UCSD-AML1 (cell line): ENCODE measurements at regions not wholly inside any gene's neighbourhood (a gene's known extent, or its start where the extent isn't known, plus 50 kb on each side); places are given as distances from the start of the nearest gene placed in this dataset.
"Not testable (repeated sequence)": the region's sequence is repeated elsewhere in the genome, so short reads cannot be mapped to it uniquely, and the experiment has no call there.

ENCODE experiments used
- DNase-seq: peaks from one replicate; lab custom pipeline; 2025; ENCODE audit not compliant: unreplicated experiment; lab: John Stamatoyannopoulos, UW

GRCh38 chr19:41495589-41495988 is 52.6 kb downstream of the ERICH4 start:
- DNase-seq, result no peak

- no peak for DNase-seq
Observed at GRCh38 chr19:41499899-41500298, 56.9 kb downstream of the ERICH4 start.

DNA sequence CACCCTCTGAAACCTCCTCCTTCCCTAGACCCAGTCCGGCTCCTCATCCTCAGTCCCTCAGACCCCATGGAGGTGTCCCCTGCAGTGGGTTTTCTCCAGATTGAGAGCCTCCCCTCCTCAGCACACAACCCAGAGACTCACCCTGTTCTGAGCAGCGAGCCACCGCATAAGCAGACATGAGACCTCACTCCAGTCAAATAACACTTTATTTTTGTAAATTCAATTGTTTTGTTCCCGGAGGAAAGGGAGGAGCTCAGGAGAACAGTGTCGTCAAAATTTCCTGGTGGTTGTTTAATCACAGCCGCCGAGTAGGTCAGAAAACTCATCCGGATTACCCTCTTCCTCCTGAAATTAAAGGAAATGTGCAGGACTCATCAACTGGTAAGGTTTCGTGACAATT is 57.5 kb downstream of the ERICH4 start:
- DNase-seq, result no peak

- no peak for DNase-seq
Observed at GRCh38 chr19:41501854-41502253, 58.9 kb downstream of the ERICH4 start.

DNA sequence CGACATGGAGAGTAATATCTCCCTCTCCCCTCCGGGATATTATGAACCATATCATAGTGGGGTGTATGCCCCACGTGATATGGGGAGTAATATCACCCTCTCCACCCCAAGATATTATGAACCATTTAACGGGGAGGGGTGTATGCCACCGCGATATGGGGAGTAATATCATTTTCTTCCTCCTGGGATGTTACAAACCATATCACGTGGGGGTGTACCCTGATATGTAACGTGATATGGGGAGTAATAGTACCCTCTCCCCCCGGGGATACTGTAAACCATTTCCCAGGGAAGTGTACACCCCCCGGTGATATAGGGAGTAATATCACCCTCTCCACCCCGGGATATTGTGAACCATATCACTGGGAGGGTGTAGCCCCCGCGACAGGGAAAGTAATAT is 62.1 kb downstream of the ERICH4 start:
- no peak for DNase-seq

- DNase-seq, result no peak
Observed at GRCh38 chr19:41510484-41510883, 65.5 kb upstream of the CEACAM21 start.

- no peak for DNase-seq
Observed at GRCh38 chr19:41511628-41512027, 64.3 kb upstream of the CEACAM21 start.

- no peak for DNase-seq
Observed at GRCh38 chr19:41515015-41515652, 60.8 kb upstream of the CEACAM21 start.

- DNase-seq, result peak; percentile 52
Observed at GRCh38 chr19:41516292-41517171, 59.4 kb upstream of the CEACAM21 start.

GRCh38 chr19:41518141-41518540 is 57.8 kb upstream of the CEACAM21 start:
- DNase-seq, result no peak

DNA sequence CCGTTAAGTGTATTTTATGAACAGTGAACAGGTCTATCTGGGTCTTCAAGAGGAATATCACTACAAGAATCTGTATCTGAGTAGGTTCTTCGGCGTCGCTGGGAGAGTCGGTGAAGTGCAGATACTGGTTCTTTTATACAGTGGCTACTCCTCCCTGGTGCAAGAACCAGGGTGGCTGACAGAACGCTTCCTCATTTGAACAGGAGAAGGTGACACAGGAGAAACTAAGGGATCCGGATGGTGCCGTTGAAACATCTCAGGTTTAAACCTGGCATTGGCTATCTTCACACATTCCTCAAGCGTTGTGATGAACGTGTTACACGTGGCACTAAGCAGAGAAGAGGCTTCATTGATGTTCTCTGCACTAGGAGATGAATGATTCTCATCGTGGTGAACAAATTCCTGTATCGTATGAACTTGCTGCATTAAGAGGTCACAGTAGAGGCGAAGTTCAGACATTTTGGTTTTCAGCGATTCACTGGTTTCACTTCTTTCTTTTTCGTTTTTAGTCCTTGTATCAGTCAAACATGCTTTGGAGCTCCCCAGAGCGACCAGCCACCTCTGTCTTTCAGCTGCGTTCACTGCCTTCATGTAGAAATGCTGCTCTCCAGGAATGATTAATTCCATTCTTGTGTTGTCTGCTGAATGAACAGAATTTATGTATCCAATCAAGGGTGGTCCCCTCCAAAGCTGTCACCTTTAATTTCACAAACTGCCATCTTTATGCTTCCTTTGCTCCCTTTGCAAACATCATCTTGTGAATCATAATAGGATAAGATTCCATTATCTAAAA is 54.6 kb upstream of the CEACAM21 start:
- not testable (repeated sequence) for DNase-seq

- peak; percentile 39 for DNase-seq
Observed at GRCh38 chr19:41521931-41522555, 53.9 kb upstream of the CEACAM21 start.

DNA sequence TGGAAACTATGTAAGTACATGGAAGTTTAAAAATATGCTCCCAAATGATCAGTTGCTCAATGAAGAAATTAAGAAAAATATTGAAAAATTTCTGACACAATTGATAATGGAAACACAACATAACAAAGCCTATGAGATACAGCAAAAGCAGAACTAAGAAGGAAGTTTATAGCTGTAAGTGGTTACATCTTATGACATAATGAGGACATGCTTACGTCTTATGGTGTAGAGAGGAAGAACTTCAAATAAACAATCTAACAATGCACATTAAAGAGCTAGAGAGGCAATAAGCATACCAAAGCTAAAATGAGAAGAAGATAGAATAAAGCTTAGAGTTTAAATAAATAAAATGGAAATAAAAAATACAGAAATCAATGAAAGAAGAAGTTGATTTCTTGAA is 50.0 kb upstream of the CEACAM21 start:
- DNase-seq, result no peak
